Neuronal stem cell (in vitro differentiated cells): ENCODE measurements at regions not wholly inside any gene's neighbourhood (a gene's known extent, or its start where the extent isn't known, plus 50 kb on each side); places are given as distances from the start of the nearest gene placed in this dataset.

Experiments
- DNase-seq: peaks from one replicate; pipeline ENCODE4 v3.0.0-alpha.2; 2013; ENCODE audit warnings: low spot score
- H2AFZ ChIP-seq: one replicate; pipeline ENCODE4 v1.6.1; 2013; ENCODE audit warnings: mild to moderate bottlenecking, low read length, inconsistent platforms
- H2AK5ac ChIP-seq: 2 replicates; pipeline ENCODE4 v1.6.1; 2013; ENCODE audit warnings: low read depth, mild to moderate bottlenecking, inconsistent platforms, low read length, moderate library complexity, mixed read lengths
- H2BK120ac ChIP-seq: 2 replicates; pipeline ENCODE4 v1.6.1; 2013; ENCODE audit warnings: low read depth, mild to moderate bottlenecking, inconsistent platforms, low read length, moderate library complexity, mixed read lengths
- H2BK12ac ChIP-seq: one replicate; pipeline ENCODE4 v1.6.1; 2013; ENCODE audit warnings: low read length, inconsistent platforms
- H2BK15ac ChIP-seq: 2 replicates; pipeline ENCODE4 v1.6.1; 2013; ENCODE audit warnings: mild to moderate bottlenecking, low read length, inconsistent platforms, mixed read lengths
- H2BK5ac ChIP-seq: one replicate; pipeline ENCODE4 v1.6.1; 2013; ENCODE audit warnings: inconsistent platforms, mild to moderate bottlenecking, low read length, moderate library complexity
- H3K14ac ChIP-seq: one replicate; pipeline ENCODE4 v1.6.1; 2013; ENCODE audit warnings: low read length, inconsistent platforms
- H3K18ac ChIP-seq: 2 replicates; pipeline ENCODE4 v1.6.1; 2013; ENCODE audit warnings: low read length, inconsistent platforms
- H3K23ac ChIP-seq: 2 replicates; pipeline ENCODE4 v1.6.1; 2013; ENCODE audit warnings: low read depth, mild to moderate bottlenecking, mixed read lengths, low read length, inconsistent platforms; ENCODE audit not compliant: poor library complexity
- H3K27ac ChIP-seq: replicated peaks from 3 replicates; pipeline ENCODE4 v1.5.1; 2013; ENCODE audit warnings: low read length, inconsistent platforms
- H3K27me3 ChIP-seq, 3 experiments: 2 replicates each; pipeline ENCODE4 v1.6.1; 2013; ENCODE audit warnings: low read length in 3 of 3, mild to moderate bottlenecking in 2 of 3, inconsistent platforms in 1 of 3, low read depth in 1 of 3, mixed read lengths in 1 of 3, moderate library complexity in 1 of 3; ENCODE audit not compliant: control insufficient read depth in 3 of 3, insufficient read depth in 3 of 3
- H3K36me3 ChIP-seq, 2 donors: replicated peaks in 1 of 2; 2 replicates each; pipeline ENCODE4 v1.6.1; 2013; ENCODE audit warnings: low read length in 2 of 2; ENCODE audit not compliant: control insufficient read depth in 2 of 2, insufficient read depth in 2 of 2
- H3K4ac ChIP-seq: 2 replicates; pipeline ENCODE4 v1.6.1; 2013; ENCODE audit warnings: inconsistent platforms, mild to moderate bottlenecking, low read length, moderate library complexity
- H3K4me1 ChIP-seq, 2 donors: 1 replicate in 1 of 2; 2 replicates in 1 of 2; pipeline ENCODE4 v1.6.1; 2013; ENCODE audit warnings: low read length in 2 of 2, low read depth in 1 of 2; ENCODE audit not compliant: control insufficient read depth in 2 of 2, insufficient read depth in 1 of 2
- H3K4me2 ChIP-seq: one replicate; pipeline ENCODE4 v1.6.1; 2013; ENCODE audit warnings: mild to moderate bottlenecking, low read length, inconsistent platforms; ENCODE audit not compliant: insufficient read depth, poor library complexity, severe bottlenecking
- H3K4me3 ChIP-seq, 2 donors: 2 replicates each; pipeline ENCODE4 v1.5.1; 2013; ENCODE audit warnings: low read length in 2 of 2, mild to moderate bottlenecking in 2 of 2, inconsistent platforms in 1 of 2, moderate library complexity in 1 of 2
- H3K79me1 ChIP-seq: one replicate; pipeline ENCODE4 v1.6.1; 2013; ENCODE audit warnings: low read depth, mild to moderate bottlenecking, inconsistent platforms, low read length, moderate library complexity
- H3K9ac ChIP-seq: one replicate; pipeline ENCODE4 v1.6.1; 2013; ENCODE audit warnings: mild to moderate bottlenecking, low read depth, low read length, inconsistent platforms; ENCODE audit not compliant: poor library complexity
- H3K9me3 ChIP-seq, 2 donors: replicated peaks in 1 of 2; 2 replicates each; pipeline versions ENCODE3 to v1.6.1; 2013; ENCODE audit warnings: low read length in 2 of 2, mild to moderate bottlenecking in 2 of 2, inconsistent platforms in 1 of 2, low read depth in 1 of 2, mixed read lengths in 1 of 2, moderate library complexity in 1 of 2; ENCODE audit not compliant: control insufficient read depth in 2 of 2, insufficient read depth in 1 of 2
- H4K8ac ChIP-seq: one replicate; pipeline ENCODE4 v1.6.1; 2013; ENCODE audit warnings: low read depth, mild to moderate bottlenecking, inconsistent platforms, low read length, moderate library complexity
- H4K91ac ChIP-seq: one replicate; pipeline ENCODE4 v1.6.1; 2013; ENCODE audit warnings: low read length, low read depth, mild to moderate bottlenecking, inconsistent platforms; ENCODE audit not compliant: poor library complexity
- WGBS, 2 donors: extraction: QIAGEN DNeasy Blood & Tissue Kit; methylation state at CpG; one replicate each; pipeline ENCODE4 v1.1.7; 2013; ENCODE audit warnings: missing lambda C conversion rate in 2 of 2, mixed read lengths in 1 of 2; ENCODE audit not compliant: insufficient read length in 2 of 2, insufficient replicate concordance in 1 of 2; ENCODE audit errors: extremely low coverage in 2 of 2; 5-methylcytosine and 5-hydroxymethylcytosine counted together

- no peak overlapping the region for H2BK15ac ChIP-seq
- H3K79me1 ChIP-seq, result no peaks in the 10 kb centered on the region
- no CpG with 5 or more reads among the region's 1 CpG for WGBS, 2 donors
- no peak overlapping the region for H3K18ac ChIP-seq
- no peak overlapping the region for H2BK120ac ChIP-seq
- no peak overlapping the region for H4K91ac ChIP-seq
- no peak overlapping the region for H2BK5ac ChIP-seq
- H2AFZ ChIP-seq, result no peak overlapping the region
- no peak overlapping the region for H3K4ac ChIP-seq
- peak overlapping the region; percentile 23 for H3K27ac ChIP-seq
- no peak overlapping the region for H3K4me2 ChIP-seq
- no peak overlapping the region for H4K8ac ChIP-seq
- no peak overlapping the region for H3K23ac ChIP-seq
- H3K9ac ChIP-seq, result no peak overlapping the region
- H3K4me3 ChIP-seq, result no peak overlapping the region
- no peak overlapping the region for H3K14ac ChIP-seq
- H3K36me3 ChIP-seq, result no peaks in the 10 kb centered on the region
- H3K27me3 ChIP-seq, result no peaks in the 10 kb centered on the region
- DNase-seq, result no peak
- no peaks in the 10 kb centered on the region for H3K9me3 ChIP-seq
- no peak overlapping the region for H2AK5ac ChIP-seq
- H3K4me1 ChIP-seq, result peaks cover 0 to 2% of the 10 kb centered on the region in 2 donors
- no peak overlapping the region for H2BK12ac ChIP-seq
Measured at GRCh38 chr3:3278073-3278472, 98.6 kb upstream of the CRBN start.

- DNase-seq, result no peak
- Histone ChIP-seq H3K9ac (no peak overlapping the region), H3K27ac (no peak overlapping the region), H2BK12ac (no peak overlapping the region), H3K36me3 (no peaks in the 10 kb centered on the region), H2BK120ac (no peak overlapping the region), H2AK5ac (no peak overlapping the region), H4K8ac (no peak overlapping the region), H3K4ac (no peak overlapping the region), H2BK5ac (no peak overlapping the region), H2BK15ac (no peak overlapping the region), H3K9me3 (no peaks in the 10 kb centered on the region), H3K4me1 (peaks cover 0 to 6% of the 10 kb centered on the region in 2 donors), H3K14ac (no peak overlapping the region), H3K23ac (no peak overlapping the region), H2AFZ (no peak overlapping the region), H4K91ac (no peak overlapping the region), H3K4me2 (no peak overlapping the region), H3K18ac (no peak overlapping the region), H3K79me1 (no peaks in the 10 kb centered on the region), H3K4me3 (no peak overlapping the region), H3K27me3 (no peaks in the 10 kb centered on the region)
- WGBS, 2 donors, result no CpG with 5 or more reads among the region's 2 CpGs
Measured at GRCh38 chr3:3276630-3277029, 97.1 kb upstream of the CRBN start.

- H3K4ac ChIP-seq, result no peak overlapping the region
- no peak overlapping the region for H3K4me3 ChIP-seq
- no peak overlapping the region for H3K18ac ChIP-seq
- H2AFZ ChIP-seq, result no peak overlapping the region
- no peak overlapping the region for H4K91ac ChIP-seq
- no peak overlapping the region for H2BK15ac ChIP-seq
- H2BK5ac ChIP-seq, result no peak overlapping the region
- H3K4me1 ChIP-seq, result no peaks in the 10 kb centered on the region
- DNase-seq, result no peak
- no peaks in the 10 kb centered on the region for H3K36me3 ChIP-seq
- no peak overlapping the region for H2BK120ac ChIP-seq
- H2BK12ac ChIP-seq, result no peak overlapping the region
- H3K9ac ChIP-seq, result no peak overlapping the region
- no peak overlapping the region for H3K4me2 ChIP-seq
- H3K79me1 ChIP-seq, result no peaks in the 10 kb centered on the region
- no peaks in the 10 kb centered on the region for H3K9me3 ChIP-seq
- H3K14ac ChIP-seq, result no peak overlapping the region
- no peak overlapping the region for H3K27ac ChIP-seq
- H3K27me3 ChIP-seq, result no peaks in the 10 kb centered on the region
- H4K8ac ChIP-seq, result no peak overlapping the region
- WGBS, 2 donors, result no CpG with 5 or more reads among the region's 3 CpGs
- no peak overlapping the region for H3K23ac ChIP-seq
- no peak overlapping the region for H2AK5ac ChIP-seq
Measured at GRCh38 chr3:3264796-3265195, 85.3 kb upstream of the CRBN start.

DNA sequence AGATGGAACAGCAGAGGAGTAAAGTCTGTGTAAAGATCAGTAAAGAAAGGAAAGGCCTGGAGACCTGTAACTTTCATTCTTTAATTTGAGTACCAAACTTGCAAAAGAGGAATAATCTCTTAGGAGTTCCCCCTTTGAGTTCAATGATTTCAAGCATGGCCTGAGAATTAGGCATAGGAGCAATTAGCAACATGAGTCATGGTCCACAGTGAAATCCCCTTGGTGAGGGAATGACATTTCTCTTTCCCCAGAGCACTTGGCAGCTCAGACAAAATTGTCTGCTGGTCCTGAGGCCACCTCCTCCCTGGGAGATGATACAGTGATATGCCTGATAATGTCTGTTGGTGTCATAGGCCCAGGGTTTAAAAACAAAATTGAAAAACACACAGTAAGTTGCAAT is 81.4 kb upstream of the CRBN start:
- Histone ChIP-seq H2BK5ac (no peak overlapping the region), H3K27ac (no peak overlapping the region), H2BK15ac (no peak overlapping the region), H3K4me1 (no peaks in the 10 kb centered on the region), H3K4me2 (no peak overlapping the region), H2AK5ac (no peak overlapping the region), H4K91ac (no peak overlapping the region), H3K23ac (no peak overlapping the region), H3K14ac (no peak overlapping the region), H2AFZ (no peak overlapping the region), H3K36me3 (no peaks in the 10 kb centered on the region), H3K4ac (no peak overlapping the region), H3K9me3 (no peaks in the 10 kb centered on the region), H3K4me3 (no peak overlapping the region), H4K8ac (no peak overlapping the region), H3K18ac (no peak overlapping the region), H2BK120ac (no peak overlapping the region), H2BK12ac (no peak overlapping the region), H3K9ac (no peak overlapping the region), H3K27me3 (no peaks in the 10 kb centered on the region), H3K79me1 (no peaks in the 10 kb centered on the region)
- no peak for DNase-seq
